HG03103 (cell line): ENCODE measurements at regions not wholly inside any gene's neighbourhood (a gene's known extent, or its start where the extent isn't known, plus 50 kb on each side); places are given as distances from the start of the nearest gene placed in this dataset.
"Not testable (repeated sequence)": the region's sequence is repeated elsewhere in the genome, so short reads cannot be mapped to it uniquely, and the experiment has no call there.

Source experiments
- ATAC-seq: cut with Tn5 transposase; IDR thresholded peaks from one replicate; pipeline ENCODE4 v1.9.1; 2021; ENCODE audit warnings: low read depth; ENCODE audit not compliant: unreplicated experiment

GRCh38 chr5:67897980-67898379 lies 317.6 kb upstream of the PIK3R1 start:
- no peak for ATAC-seq

- ATAC-seq, result no peak
Observed at GRCh38 chr5:67897431-67897830, 318.1 kb upstream of the PIK3R1 start.

GRCh38 chr5:67896930-67897313 lies 318.6 kb upstream of the PIK3R1 start:
- no peak for ATAC-seq

- ATAC-seq, result no peak
Observed at GRCh38 chr5:67896311-67896929, 319.1 kb upstream of the PIK3R1 start.

GRCh38 chr5:67889870-67890269 lies 325.7 kb upstream of the PIK3R1 start:
- ATAC-seq, result not testable (repeated sequence)

GRCh38 chr5:67887748-67888161 lies 327.8 kb upstream of the PIK3R1 start:
- ATAC-seq, result no peak

- no peak for ATAC-seq
Observed at GRCh38 chr5:67886761-67887160, 328.8 kb upstream of the PIK3R1 start.

- ATAC-seq, result no peak
Observed at GRCh38 chr5:67880876-67881275, 334.7 kb upstream of the PIK3R1 start.

GRCh38 chr5:67880511-67880805 lies 335.1 kb upstream of the PIK3R1 start:
- ATAC-seq, result no peak

- ATAC-seq, result no peak
Observed at GRCh38 chr5:67879620-67880510, 335.7 kb upstream of the PIK3R1 start.

GRCh38 chr5:67878933-67879332 lies 336.6 kb upstream of the PIK3R1 start:
- no peak for ATAC-seq

- ATAC-seq, result no peak
Observed at GRCh38 chr5:67876371-67876770, 339.2 kb upstream of the PIK3R1 start.

- no peak for ATAC-seq
Observed at GRCh38 chr5:67875601-67876000, 340.0 kb upstream of the PIK3R1 start.

- ATAC-seq, result no peak
Observed at GRCh38 chr5:67873935-67874334, 341.6 kb upstream of the PIK3R1 start.

- no peak for ATAC-seq
Observed at GRCh38 chr5:67870662-67871061, 344.9 kb upstream of the PIK3R1 start.

GRCh38 chr5:67864335-67864734 lies 351.2 kb upstream of the PIK3R1 start:
- not testable (repeated sequence) for ATAC-seq

- no peak for ATAC-seq
Observed at GRCh38 chr5:67858471-67859031, 357.0 kb upstream of the PIK3R1 start.

GRCh38 chr5:67857502-67857901 lies 358.1 kb upstream of the PIK3R1 start:
- ATAC-seq, result no peak

- no peak for ATAC-seq
Observed at GRCh38 chr5:67855523-67855922, 360.0 kb upstream of the PIK3R1 start.

- ATAC-seq, result not testable (repeated sequence)
Observed at GRCh38 chr5:67850906-67851305, 364.6 kb upstream of the PIK3R1 start.

- no peak for ATAC-seq
Observed at GRCh38 chr5:67844924-67845323, 370.6 kb upstream of the PIK3R1 start.

GRCh38 chr5:67842806-67843205 lies 372.8 kb upstream of the PIK3R1 start:
- no peak for ATAC-seq
